GM12891 (cell line): ENCODE measurements at regions not wholly inside any gene's neighbourhood (a gene's known extent, or its start where the extent isn't known, plus 50 kb on each side); places are given as distances from the start of the nearest gene placed in this dataset.

Experiments used
- POLR2A ChIP-seq: IDR thresholded peaks from 2 replicates; pipeline ENCODE4 v1.6.1; 2011; ENCODE audit warnings: low read depth, low read length, control low read depth
- POLR2AphosphoS5 ChIP-seq: IDR thresholded peaks from 2 replicates; pipeline ENCODE4 v1.6.1; 2011; ENCODE audit warnings: low read depth, low read length, control low read depth
- TAF1 ChIP-seq: IDR thresholded peaks from 2 replicates; pipeline ENCODE4 v1.6.1; 2011; ENCODE audit warnings: low read depth, low read length, control low read depth

GRCh38 chr6:142682985-142683384 lies 262.0 kb downstream of the HIVEP2 start:
- TF ChIP-seq POLR2A (no peak), POLR2AphosphoS5 (no peak), TAF1 (no peak)
